GM18502 (cell line): ENCODE measurements at regions not wholly inside any gene's neighbourhood (a gene's known extent, or its start where the extent isn't known, plus 50 kb on each side); places are given as distances from the start of the nearest gene placed in this dataset.

Source experiments
- ATAC-seq: cut with Tn5 transposase; IDR thresholded peaks from one replicate; pipeline ENCODE4 v1.9.1; 2021; ENCODE audit warnings: mild to moderate bottlenecking; ENCODE audit not compliant: unreplicated experiment, poor library complexity

DNA sequence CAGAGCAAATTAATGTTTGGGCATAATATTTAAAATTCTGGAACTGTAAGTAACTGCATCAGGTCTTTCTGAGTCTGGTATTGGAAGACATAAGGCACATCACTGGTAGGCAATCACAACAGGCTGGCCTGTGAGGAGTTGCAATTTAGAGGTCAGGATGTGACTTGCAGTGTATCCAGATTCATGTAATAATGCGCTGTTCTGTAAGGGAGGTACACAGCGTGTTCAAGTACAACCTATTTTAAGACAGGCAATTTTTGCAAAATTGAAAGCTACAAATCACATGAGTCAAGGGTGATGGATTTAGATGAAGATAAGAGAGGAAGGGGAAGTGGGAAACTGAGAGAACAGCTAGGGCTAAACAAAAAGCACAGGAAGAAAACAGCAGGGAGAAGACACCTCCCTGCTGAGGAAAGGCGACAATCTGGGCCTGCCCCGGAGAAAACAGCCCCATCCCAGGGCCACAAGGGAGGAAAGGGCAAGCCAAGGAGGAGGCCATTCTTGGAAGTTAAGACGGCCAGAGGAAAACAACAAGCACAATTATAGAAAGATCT lies 138.1 kb downstream of the LACC1 start:
- no peak for ATAC-seq

DNA sequence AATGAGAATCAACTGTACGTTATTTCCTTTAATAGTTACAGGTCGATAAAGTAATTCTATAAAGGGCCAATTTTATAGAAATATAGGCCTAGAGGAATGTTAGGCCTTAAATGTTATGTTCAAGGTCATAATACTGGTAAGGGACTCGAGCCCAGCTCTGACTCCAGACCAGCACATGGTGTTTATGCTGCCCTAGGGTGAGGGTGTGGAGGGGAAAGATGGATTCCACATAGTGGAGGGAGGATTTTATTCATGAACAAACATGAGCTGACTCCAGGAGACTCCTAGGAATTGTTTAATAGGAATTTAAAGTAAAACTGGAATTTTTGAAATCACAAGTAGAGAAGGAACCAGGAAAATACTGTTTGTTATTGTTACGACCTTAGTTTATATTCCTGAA lies 139.9 kb downstream of the LACC1 start:
- ATAC-seq: no peak

DNA sequence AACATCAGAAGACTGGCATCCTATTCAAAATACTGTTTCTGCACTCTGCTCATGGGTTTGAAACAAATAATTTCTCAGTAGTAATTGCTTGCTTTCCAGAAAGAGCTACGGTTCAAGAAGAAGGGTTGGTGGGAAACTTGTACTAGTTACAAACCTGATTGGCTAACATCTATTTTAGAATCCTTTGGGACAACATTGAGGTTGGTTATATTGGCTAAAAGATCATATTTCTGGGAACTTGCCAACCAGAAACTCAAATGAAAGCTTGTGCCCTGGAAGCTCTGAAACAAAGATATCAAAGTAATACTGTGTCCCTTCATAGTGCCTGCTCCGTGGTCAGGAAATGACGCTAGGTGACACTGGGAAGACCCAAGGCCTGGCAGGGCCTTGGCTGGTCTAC lies 141.7 kb downstream of the LACC1 start:
- no peak for ATAC-seq

GRCh38 chr13:44022196-44022595 lies 142.5 kb downstream of the LACC1 start:
- ATAC-seq: no peak

DNA sequence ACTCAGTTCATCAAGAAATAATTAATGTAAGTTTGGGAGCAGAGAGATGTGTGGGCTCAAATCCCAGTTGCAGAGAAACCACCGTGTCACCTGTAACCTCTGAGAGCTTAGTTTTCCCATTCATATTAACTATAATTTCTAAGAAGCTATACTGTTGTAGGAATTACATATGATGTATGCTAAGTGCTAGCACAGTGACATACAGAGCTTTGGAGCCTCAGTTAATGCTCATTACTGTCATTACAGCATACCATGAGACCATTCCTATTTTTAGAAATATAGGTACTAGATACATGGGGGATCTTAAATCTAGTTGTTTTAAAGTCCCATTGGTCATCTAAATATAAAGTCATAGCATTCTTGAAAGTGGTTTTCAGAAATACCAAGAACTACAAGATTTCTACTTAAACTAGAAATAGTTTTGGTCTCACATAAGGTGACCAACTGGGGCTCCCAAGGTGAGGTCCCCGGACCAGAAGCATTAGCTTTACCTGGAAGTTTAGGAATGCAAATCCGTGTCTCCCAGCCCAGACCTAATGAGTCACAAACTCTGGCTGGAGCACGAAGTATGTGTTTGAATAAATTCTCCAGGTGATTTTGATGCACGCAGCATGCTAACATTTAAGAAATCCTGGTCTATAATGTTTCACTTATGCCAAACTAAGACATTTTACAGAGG lies 144.6 kb downstream of the LACC1 start:
- no peak for ATAC-seq

DNA sequence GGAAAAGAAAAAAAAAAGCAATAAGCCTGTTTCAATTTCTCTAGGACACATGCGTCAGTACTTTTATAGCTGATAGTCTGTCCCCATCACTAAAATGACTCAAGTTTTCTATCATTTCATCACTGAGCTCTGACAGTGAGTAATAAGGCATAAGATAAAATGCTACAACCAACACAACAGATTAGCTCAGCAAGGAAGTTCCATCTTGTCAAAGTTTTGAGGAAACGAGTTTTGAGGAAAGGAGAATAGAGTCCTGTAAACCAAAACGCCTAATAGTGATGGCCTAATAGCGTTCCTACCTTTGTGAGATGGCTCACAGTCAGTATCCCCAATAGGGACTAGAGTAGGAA lies 145.1 kb downstream of the LACC1 start:
- ATAC-seq: no peak

- ATAC-seq: no peak
Observed at GRCh38 chr13:44026194-44026593, 146.5 kb downstream of the LACC1 start.

DNA sequence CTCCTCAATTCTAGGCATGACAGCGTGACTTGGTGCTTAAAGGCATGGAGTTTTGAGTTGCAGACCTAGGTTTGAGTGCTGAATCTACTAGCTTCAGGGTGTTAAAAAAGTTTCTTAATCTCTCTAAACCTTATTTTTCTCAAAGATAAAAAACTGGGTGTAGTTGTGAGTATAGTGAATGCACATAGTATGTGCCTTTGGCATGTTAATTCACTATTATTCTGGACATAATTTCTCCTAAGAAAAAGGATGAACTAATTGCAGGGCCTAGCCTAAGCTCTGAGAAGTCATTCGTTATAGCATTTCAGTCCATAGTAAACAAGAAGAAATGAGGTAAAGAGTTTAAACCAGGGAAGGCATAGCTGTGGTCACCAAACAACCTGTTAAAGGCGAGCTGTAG lies 149.0 kb downstream of the LACC1 start:
- ATAC-seq: no peak

DNA sequence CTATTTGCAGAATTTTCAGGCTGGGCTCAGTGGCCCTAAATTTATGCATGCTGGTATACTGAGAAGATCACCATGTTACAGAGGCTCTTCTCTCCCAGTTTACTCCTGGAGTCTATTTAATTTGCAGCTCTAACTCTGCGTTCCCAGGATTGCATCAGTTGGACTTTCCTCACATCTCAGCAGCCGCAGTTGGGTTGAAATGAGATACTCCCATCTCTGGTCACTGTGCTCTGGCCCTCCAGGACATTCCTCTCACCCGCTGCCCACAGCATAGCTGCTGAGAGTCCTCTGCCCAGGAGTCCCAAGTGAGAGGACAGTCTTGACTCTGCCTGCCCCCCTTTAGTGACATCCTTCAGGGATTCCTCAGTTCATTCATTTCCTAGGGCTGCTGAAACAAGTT lies 150.9 kb downstream of the LACC1 start:
- ATAC-seq: no peak

- no peak for ATAC-seq
Observed at GRCh38 chr13:44031555-44031954, 151.9 kb downstream of the LACC1 start.

- ATAC-seq: no peak
Observed at GRCh38 chr13:44032802-44033201, 153.1 kb downstream of the LACC1 start.

GRCh38 chr13:44035400-44035799 lies 155.7 kb downstream of the LACC1 start:
- no peak for ATAC-seq

DNA sequence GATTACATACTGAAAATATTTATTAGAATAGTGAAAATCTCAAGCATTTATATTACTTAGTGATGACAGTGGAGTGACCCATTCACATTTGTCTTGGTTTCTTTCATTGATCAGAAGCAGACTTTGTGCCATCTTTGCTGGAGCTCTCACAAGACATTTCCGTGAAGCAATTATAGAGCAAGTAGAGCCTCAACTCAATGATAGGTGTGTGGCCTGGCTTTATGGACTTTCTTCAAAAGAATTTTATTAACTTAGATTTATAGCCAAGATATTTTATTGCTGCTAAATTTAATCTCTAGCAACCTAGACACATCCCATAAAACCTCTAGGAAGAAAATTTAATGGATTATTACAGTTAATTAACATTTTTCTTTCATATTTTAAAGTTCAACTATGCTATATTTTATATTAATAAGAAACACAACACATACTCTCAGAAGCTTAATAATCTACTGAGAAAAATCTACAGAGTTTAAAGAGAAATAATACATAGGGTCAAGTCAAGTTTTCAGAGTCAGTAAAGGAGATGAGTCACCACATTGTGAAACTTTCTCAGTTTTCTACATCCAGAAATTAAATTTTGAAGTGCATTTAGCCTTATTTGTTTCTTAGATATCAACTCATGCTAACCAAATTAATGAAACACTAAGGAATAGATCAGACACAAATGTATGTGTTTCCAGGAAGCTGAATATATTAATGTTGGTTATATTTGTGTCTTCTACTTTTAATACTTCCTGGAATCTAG lies 160.5 kb downstream of the LACC1 start:
- ATAC-seq: no peak

DNA sequence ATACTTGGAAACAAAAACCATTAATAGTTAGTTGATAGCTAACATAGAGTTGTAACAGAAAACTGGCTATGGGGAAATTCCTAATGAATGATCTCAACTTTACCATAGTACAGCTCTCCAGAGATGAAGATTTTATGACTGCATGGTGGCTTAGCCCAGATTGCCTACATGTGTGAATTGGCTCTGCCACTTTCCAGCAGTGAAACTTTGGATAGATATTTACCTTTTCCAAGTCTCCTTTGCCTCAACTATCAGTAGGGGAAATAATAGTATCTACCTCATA lies 161.1 kb downstream of the LACC1 start:
- no peak for ATAC-seq

DNA sequence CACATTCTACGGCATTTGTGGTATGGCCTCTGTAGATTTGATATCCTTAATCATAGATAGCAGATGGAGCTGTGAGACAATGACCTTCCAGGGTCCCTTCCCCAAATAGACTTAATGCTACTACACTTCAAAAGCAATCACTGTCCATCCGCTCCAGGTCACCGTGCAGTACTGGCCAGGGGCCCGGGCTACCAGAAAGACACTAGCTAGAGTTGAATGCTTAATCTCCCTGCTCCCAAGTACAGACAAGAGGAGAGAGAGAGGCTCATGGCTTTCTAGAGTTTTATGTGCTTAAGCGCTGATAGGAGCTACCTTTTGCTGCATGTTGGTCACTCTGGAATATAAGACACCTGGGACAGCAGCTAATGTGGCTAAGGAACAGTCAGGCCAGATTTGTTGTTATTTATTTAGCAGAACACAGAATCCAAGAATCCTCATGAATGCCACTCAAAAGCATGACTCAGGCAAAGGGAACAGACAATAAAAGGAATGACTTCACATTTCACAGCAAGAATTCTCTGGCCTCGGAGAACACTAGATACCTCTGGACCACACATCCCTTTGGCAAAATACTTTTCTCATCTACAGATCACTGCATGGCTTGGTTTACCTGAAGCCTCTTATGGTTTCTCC lies 165.0 kb downstream of the LACC1 start:
- ATAC-seq: no peak

- ATAC-seq: no peak
Observed at GRCh38 chr13:44045180-44045562, 165.5 kb downstream of the LACC1 start.

GRCh38 chr13:44046428-44046827 lies 166.7 kb downstream of the LACC1 start:
- no peak for ATAC-seq

GRCh38 chr13:44048326-44048725 lies 168.6 kb downstream of the LACC1 start:
- ATAC-seq: no peak

DNA sequence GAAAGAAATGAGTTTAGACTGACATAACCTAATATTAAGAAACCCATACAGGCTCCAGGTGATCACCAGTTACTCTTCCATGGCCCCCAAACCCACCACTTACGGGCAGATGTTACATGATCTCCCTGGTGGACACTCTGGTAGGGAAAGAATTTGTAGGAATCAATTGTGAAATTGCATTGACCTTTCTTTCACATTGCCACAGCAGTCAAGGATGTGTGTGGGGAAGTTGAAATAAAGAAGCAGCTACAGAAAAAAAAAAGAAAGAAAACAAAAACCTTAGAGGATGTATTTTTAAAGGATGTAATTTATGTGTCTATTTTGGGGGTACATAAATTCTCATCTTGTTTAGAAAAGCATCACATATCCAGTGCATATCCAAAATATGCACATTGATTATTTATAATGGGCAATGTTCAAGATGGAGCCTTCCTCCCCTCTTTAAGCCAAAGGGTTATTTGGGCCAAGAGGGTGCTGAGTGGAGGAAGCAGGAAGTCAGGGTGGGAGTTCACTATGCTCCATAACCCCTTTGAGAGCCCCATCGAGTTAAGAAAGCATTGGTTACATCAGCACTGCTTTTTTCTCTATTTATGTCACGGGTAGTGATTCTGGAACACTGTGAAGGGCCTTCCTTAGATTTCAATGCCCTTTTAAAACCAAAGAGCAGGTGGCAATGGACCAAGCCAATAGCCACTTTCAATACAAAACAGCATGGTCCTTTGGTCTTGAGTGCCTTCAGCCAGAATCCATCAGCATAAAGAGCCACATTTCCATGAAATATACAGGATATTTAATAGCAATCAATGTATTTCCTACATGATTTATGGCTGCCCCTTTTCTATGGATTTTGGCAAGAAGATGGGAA lies 169.6 kb downstream of the LACC1 start:
- no peak for ATAC-seq

- ATAC-seq: no peak
Observed at GRCh38 chr13:44050450-44051063, 170.9 kb downstream of the LACC1 start.
